Right hindlimb (tissue), 1 donor: ENCODE measurements at regions not wholly inside any gene's neighbourhood (a gene's known extent, or its start where the extent isn't known, plus 50 kb on each side); places are given as distances from the start of the nearest gene placed in this dataset.
"Not testable (repeated sequence)": the region's sequence is repeated elsewhere in the genome, so short reads cannot be mapped to it uniquely, and the experiment has no call there.

Experiments used
- DNase-seq: peaks from one replicate; pipeline ENCODE4 v3.0.0-alpha.2; 2018

DNA sequence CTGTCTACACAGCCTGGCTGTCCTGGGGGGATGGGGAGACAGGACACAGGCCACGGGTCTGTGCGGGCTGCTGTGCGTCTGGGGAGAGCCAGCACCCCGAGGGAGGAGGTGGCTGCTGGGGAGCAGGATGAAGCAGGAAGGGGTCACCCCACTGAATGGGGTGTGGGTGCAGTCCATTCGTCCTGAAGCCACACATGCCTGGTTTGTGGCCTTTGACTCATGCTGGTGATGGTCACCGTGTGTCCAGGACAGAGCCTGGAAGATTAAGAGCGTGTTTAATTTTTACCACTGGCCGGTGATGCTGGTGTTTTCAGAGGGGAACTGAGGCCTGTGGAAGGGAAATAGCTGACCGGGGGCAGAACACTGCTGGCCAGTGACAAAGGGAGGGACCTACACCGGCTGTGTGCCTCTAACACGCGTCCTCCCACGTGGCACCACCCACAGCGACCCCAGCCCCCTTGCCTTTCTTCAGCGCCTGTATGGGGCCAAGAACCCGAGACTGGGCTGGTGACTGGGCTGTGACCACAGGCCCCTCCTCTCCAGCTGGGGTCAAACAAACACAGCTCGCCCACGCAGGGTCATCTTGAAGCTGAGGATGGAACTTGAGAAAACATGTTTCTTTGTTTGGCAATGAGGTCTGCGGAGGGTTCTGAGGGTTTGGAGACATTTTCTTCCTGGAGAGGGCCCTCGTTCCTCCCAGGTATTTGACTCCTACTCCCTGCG, 99.5 kb upstream of the LRPAP1 start:
- not testable (repeated sequence) for DNase-seq

DNA sequence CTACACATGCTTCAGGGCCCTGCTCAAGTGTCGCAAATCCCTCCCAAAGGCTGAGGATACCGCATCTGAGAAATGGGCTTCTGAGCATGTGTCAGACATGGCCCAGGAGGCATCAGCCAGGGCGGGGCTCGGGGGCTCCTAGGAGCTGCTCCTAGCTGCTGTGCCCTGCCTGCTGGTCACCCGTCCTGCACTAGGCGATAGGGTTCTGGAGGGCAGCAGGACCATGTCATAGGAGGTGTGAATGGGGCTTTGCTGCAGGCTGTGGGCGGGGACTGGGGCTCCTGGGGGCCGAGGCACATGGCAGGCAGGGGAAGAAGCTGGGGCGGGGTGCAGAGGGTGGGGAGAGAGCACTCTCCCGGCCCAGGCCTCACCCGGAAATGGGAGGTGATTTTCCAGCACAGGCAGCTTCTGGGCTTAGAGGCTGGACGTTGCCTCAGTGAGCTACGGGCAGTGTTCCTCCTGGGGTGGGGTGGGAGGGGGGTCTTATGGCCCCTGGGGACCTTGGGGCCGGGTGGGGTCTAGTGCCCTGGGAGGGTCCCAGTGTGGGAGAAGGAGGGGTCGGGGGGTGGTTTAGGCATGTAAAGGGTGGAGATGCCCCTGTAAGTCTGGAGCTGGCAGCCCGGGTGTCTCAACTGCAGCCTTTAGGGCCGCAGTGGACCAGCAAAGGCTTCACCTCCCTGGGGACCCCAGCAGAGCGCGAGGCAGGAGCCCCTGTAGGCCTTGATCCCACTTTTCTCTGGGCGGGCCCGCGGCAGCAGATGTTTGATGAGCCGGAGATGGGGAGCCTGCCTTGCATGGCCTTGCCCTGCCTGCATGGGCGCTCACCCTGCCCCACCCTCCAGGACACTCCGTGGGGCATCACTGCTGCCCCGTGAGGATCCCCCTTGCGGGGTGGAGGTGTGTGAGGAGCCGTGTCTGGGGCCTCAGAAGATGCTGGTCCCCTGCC, 98.6 kb upstream of the LRPAP1 start:
- DNase-seq: no peak

- no peak for DNase-seq
Measured at GRCh38 chr4:3630136-3630597, 97.9 kb upstream of the LRPAP1 start.

GRCh38 chr4:3629665-3630064, 97.4 kb upstream of the LRPAP1 start:
- DNase-seq: no peak

GRCh38 chr4:3629176-3629575, 97.0 kb upstream of the LRPAP1 start:
- DNase-seq: not testable (repeated sequence)

DNA sequence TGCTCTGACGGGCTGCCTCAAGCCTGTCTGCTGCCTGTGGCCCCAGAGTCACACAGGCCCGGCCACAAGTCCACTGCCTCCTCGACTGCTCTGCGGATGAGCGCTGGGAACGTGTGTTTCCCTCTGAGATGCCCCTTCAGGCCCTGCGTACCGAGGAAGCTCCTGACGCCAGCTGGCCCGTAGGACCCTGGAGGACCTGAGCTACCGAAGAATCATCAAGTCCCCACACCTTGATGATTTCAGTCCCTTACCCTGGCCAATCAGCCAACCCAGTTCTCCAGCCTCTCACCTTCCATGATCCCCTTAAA, 96.6 kb upstream of the LRPAP1 start:
- DNase-seq: no peak

DNA sequence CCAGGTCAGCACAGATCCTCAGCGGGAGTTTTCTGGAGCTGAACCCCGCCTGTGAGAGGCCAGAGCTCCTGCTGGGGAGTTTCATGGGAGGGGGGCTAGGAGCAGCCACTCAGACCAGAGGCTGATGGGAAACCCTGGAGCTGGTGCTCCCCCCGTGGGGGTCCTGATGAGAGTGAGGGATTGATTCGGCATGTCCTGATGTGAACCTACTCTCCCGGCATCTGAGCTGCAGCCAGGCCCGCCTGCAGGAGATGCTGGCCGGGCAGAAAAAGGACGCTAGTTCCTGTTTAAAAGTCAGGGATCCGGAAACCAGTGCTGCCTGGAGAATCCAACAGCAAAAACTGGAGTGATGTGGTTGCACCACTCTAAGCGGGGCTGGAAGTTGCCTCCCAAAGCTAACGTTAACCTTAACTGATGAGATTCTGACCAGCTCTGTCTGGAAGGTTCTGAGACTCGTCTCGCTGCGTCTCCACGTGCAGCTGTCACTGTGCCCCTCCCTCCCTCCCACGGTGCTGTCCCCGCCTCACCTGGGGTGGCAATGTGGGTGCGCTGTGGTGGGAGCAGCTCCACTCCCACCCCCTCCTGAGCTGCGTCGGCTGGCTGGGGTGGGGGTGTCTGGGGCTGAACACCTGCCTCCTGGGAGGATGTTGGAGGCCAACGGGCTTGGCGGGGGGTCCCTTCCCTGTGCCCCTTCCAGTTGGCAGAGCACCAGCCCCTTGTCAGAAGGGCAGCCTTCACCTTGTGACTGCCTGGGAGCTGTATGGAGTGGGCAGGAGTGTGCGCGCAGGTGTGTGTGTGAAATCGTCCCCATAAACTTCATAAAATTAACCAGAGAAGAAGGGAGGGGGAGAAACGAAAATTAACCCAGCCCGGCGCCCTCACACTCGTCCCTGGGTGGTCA, 96.0 kb upstream of the LRPAP1 start:
- not testable (repeated sequence) for DNase-seq

GRCh38 chr4:3627456-3627855, 95.2 kb upstream of the LRPAP1 start:
- DNase-seq: not testable (repeated sequence)

- not testable (repeated sequence) for DNase-seq
Measured at GRCh38 chr4:3626131-3626884, 94.1 kb upstream of the LRPAP1 start.

- not testable (repeated sequence) for DNase-seq
Measured at GRCh38 chr4:3625286-3625875, 93.2 kb upstream of the LRPAP1 start.

DNA sequence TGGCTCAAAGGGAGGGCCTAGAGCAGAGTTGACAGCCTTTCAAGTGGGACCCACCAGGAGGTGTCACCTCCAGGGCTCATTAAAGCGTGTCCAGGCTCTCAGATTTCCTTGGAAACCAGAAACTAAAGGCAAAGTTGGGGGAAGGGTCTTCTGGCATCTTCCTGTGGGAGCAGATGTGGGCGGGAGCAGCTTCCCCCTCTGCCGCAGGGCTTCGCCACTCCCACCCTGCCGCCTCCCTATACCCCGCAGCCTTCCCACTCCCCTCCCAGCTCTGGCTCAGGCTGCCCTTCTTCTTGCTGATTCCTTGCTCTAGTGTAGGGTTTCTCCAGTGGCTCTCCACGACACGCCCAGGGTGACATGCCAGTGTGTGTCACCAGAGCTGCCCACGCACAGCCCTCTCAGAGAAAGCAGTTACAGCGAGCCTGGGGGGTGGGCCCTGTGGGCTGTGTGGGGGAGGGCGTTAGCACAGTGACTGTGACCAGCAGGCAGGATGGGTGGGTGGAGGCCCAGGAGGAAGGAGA, 91.6 kb upstream of the LRPAP1 start:
- peak; percentile 42 for DNase-seq

DNA sequence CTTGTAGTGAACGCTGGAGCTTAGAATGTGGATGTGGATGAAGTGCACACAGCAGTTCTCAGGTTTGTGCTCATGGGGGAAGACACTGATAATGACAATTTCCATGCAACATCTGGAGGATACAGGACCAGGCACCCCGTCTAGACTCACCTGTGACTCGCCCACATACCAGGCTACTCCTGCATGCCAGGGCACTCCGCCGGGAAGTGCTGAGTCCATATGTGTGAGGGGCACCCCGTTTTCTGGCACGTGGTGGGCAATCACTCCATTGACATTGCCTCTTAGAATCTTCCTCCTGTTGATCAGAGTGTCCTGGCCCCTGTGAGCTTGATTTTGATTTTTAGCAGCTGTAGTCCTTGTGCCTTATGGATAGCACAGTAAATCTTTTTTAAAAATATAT, 90.9 kb upstream of the LRPAP1 start:
- no peak for DNase-seq

GRCh38 chr4:3620365-3620764, 88.1 kb upstream of the LRPAP1 start:
- not testable (repeated sequence) for DNase-seq

GRCh38 chr4:3619698-3620097, 87.5 kb upstream of the LRPAP1 start:
- DNase-seq: not testable (repeated sequence)

DNA sequence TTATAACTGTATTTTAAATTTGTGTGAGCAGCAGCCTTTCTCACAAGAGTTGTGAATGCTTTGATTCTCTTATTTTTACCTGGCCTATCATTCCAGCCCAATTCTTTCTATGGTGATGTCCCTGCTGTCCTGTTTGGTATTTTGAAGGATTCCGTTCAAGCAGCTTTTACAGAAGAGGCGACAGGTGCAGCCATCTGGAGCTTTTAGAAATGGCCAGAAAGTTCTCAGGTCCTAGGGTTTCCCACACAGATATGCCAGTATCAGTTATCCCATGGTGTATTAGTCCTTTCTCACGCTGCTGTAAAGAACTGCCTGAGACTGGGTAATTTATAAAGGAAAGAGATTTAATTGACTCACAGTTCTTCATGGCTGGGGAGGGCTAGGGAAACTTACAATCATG, 86.1 kb upstream of the LRPAP1 start:
- DNase-seq: not testable (repeated sequence)

DNA sequence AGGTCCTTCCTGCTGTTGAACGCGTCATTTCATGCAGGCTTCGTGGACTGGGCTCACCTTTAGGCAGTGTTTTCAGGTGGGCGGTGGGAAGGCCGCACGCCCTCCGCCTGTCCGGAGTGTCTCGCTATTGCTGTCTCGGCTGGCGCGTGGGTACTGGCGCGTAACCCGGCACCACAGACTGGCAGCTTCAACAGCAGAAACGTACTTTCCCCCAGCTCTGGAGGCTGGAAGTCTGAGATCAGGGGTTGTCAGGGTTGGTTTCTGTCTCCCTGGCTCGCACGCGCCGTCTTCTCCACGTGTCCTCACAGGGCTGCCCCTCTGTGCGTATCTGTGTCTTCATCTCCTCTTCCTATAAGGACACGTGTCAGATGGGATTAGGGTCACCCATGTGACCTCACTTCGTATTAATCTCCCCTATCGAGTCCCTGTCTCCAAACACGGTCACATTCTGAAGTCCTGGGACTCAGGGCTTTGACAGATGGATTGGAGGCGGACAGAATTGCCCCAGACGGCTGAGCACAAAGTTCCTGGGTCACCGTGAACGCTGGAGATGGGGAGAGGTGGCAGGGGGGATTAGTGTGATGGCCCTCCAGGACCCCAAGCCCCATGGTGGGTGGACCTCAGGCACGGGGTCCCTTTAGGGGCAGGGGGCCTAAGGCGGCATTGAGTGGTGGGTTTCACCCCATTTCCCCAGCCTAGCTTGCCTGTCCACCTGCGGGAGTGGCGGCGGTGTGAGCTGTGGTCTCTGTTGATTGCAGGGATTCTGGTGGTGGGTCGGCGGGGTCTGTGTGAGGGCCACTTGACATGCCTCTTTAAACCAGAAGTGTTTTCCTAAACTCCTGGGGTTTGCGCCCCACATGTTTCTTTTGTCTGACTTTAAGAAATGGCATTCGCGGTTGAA, 83.4 kb upstream of the LRPAP1 start:
- DNase-seq: no peak

DNA sequence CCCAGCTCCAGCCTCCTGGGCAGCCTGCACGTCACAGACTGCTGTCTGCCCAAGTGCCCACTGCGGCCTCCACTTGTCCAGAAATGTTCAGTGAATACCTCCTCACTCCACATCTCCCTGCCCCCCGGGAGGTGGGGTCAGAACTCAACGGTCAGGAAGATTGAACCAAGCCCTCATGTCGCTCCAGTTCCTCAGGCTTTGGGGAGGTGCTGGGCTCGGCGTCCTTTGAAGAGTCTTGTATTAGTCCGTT, 82.4 kb upstream of the LRPAP1 start:
- DNase-seq: no peak

GRCh38 chr4:3613967-3614730, 81.9 kb upstream of the LRPAP1 start:
- DNase-seq: peak; percentile 69

- no peak for DNase-seq
Measured at GRCh38 chr4:3612934-3613333, 80.7 kb upstream of the LRPAP1 start.

- no peak for DNase-seq
Measured at GRCh38 chr4:3612281-3612680, 80.1 kb upstream of the LRPAP1 start.
